ENCODE measurements at regions not wholly inside any gene's neighbourhood (a gene's known extent, or its start where the extent isn't known, plus 50 kb on each side); places are given as distances from the start of the nearest gene placed in this dataset.

DNA sequence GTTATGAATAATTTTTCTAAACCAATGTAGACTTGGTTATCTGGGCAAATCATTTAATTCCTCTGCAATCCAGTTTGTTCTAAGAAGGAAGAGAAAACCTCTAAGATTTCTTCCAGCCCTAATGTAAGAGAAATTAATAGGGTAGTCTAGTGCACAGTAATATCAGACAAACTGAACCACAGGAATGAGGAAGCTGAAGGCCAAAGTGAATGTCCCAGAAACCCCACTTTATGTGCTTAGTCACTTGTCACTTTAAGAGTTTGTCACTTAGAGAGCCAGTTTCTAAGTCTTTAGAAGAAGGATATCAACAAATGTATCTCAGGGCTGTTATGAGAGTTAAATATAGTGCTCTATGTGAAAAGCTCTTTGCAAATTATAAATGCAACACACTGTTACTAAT lies 750.6 kb downstream of the DIAPH3 start:
- TF ChIP-seq, protein P1, sequence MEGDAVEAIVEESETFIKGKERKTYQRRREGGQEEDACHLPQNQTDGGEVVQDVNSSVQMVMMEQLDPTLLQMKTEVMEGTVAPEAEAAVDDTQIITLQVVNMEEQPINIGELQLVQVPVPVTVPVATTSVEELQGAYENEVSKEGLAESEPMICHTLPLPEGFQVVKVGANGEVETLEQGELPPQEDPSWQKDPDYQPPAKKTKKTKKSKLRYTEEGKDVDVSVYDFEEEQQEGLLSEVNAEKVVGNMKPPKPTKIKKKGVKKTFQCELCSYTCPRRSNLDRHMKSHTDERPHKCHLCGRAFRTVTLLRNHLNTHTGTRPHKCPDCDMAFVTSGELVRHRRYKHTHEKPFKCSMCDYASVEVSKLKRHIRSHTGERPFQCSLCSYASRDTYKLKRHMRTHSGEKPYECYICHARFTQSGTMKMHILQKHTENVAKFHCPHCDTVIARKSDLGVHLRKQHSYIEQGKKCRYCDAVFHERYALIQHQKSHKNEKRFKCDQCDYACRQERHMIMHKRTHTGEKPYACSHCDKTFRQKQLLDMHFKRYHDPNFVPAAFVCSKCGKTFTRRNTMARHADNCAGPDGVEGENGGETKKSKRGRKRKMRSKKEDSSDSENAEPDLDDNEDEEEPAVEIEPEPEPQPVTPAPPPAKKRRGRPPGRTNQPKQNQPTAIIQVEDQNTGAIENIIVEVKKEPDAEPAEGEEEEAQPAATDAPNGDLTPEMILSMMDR (conservative IDR thresholded peaks at IDR 0.05; ENCODE audit: low read length): no peak
- no peak for TF ChIP-seq EZH2phosphoT487 (IDR thresholded peaks at IDR 0.05; ENCODE audit: borderline replicate concordance)
